ENCODE measurements at regions not wholly inside any gene's neighbourhood (a gene's known extent, or its start where the extent isn't known, plus 50 kb on each side); places are given as distances from the start of the nearest gene placed in this dataset.

DNA sequence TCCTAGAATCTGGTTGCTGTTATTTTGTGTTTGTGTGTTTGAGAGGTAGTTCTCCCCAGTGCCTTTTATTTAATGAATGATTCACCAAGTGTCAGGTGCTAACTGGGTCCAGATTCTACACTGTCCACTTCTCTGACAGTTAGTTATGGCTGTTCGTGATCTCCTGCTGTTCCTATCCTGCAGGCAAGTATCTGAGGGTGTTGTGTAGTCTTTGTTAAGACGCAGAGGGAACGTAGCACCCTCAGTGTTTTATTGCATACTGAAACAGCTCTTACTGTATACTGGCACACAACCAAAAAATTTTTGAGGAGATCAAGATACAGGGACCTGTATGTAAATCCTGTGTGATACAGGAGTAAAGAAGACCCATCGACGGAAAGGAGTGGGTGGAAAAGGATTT lies 1271.3 kb downstream of the ROBO1 start:
- no TSS peak for BruUV-seq (replicated peaks)
- intact Hi-C loops (cut with micrococcal nuclease), result no loop called here
- Histone ChIP-seq H3K27me3 (ENCODE audit: control insufficient read depth in 2 of 2, insufficient read depth in 2 of 2, low read length in 2 of 2) (no peaks in the 10 kb centered on the region), H3K27ac (ENCODE audit: insufficient read depth, low read depth, low read length) (no peak overlapping the region), H2AFZ (ENCODE audit: low read depth, low read length) (no peak overlapping the region), H3K4me1 (ENCODE audit: control insufficient read depth, extremely low read depth, insufficient read depth, low read length) (no peaks in the 10 kb centered on the region), H3K36me3 (ENCODE audit: control insufficient read depth in 2 of 2, extremely low read depth in 1 of 2, insufficient read depth in 2 of 2, low read length in 2 of 2) (no peaks in the 10 kb centered on the region), H3K9me3 (replicated peaks; ENCODE audit: control insufficient read depth, insufficient read depth, low read length) (no peaks in the 10 kb centered on the region), H3K4me3 (replicated peaks in 1 of 3; ENCODE audit: insufficient read depth in 1 of 3, low read depth in 1 of 3, low read length in 3 of 3) (no peak overlapping the region), H4K20me1 (replicated peaks; ENCODE audit: control insufficient read depth, extremely low read depth, insufficient read depth, low read length) (no peaks in the 10 kb centered on the region), H3K9ac (replicated peaks; ENCODE audit: extremely low read depth, insufficient read depth, low read length) (no peak overlapping the region), H3K79me2 (ENCODE audit: control insufficient read depth, insufficient read depth, low read length) (no peaks in the 10 kb centered on the region), H3K9me1 (replicated peaks; ENCODE audit: control insufficient read depth, extremely low read depth, insufficient read depth, low read length) (no peaks in the 10 kb centered on the region), H3K4me2 (ENCODE audit: insufficient read depth, low read length) (no peak overlapping the region)
- ChIA-PET POLR2A (no interaction called here), CTCF (no interaction called here)
- no peak for TF ChIP-seq MYC (IDR thresholded peaks at IDR 0.05; ENCODE audit: low read depth, low read length)
- TF ChIP-seq POLR2AphosphoS5 (IDR thresholded peaks at IDR 0.05; ENCODE audit: insufficient read depth, low read depth, low read length), result no peak
- no peak for TF ChIP-seq EZH2 (IDR thresholded peaks at IDR 0.05; ENCODE audit: borderline replicate concordance, low read depth, low read length, severe bottlenecking)
- no peak for TF ChIP-seq POLR2A (IDR thresholded peaks at IDR 0.05; ENCODE audit: low read depth, low read length)
- no peak for TF ChIP-seq FOS (IDR thresholded peaks at IDR 0.05; ENCODE audit: borderline replicate concordance, insufficient read depth, low read length)
- no peak for TF ChIP-seq CTCF (IDR thresholded peaks at IDR 0.05; ENCODE audit: extremely low read depth in 1 of 2, insufficient read depth in 1 of 2, low read depth in 1 of 2, low read length in 2 of 2)
- TF ChIP-seq MAX (IDR thresholded peaks at IDR 0.05; ENCODE audit: insufficient read depth, insufficient read length), result no peak
- TF ChIP-seq JUN (IDR thresholded peaks at IDR 0.05; ENCODE audit: borderline replicate concordance, insufficient read depth, insufficient read length, low read depth), result no peak
- no peak for TF ChIP-seq GATA2 (IDR thresholded peaks at IDR 0.05; ENCODE audit: insufficient read depth, insufficient read length, low read depth, low read length)
- FAIRE-seq (no peak), DNase-seq (ENCODE audit: low read depth, low spot score) (no peak)
- dilution Hi-C loops (cut with MboI; ENCODE audit: extremely low pct_ligation_motif_present, low sequenced_read_pairs), result no loop called here

Data from endothelial cell of umbilical vein (primary cell).